ENCODE measurements at regions not wholly inside any gene's neighbourhood (a gene's known extent, or its start where the extent isn't known, plus 50 kb on each side); places are given as distances from the start of the nearest gene placed in this dataset.

- TF ChIP-seq CTCF (IDR thresholded peaks at IDR 0.05) (no peak), POLR2A (IDR thresholded peaks at IDR 0.05) (no peak)
Observed at GRCh38 chr11:36974771-36975170, 376.7 kb upstream of the RAG2 start.
